ENCODE measurements at regions not wholly inside any gene's neighbourhood (a gene's known extent, or its start where the extent isn't known, plus 50 kb on each side); places are given as distances from the start of the nearest gene placed in this dataset.
"Not testable (repeated sequence)": the region's sequence is repeated elsewhere in the genome, so short reads cannot be mapped to it uniquely, and the experiment has no call there.

- DNase-seq (ENCODE audit: low read depth in 2 of 2): not testable (repeated sequence)
Observed at GRCh38 chr11:67877316-67877715, 126.6 kb downstream of the UNC93B1 start.

DNA sequence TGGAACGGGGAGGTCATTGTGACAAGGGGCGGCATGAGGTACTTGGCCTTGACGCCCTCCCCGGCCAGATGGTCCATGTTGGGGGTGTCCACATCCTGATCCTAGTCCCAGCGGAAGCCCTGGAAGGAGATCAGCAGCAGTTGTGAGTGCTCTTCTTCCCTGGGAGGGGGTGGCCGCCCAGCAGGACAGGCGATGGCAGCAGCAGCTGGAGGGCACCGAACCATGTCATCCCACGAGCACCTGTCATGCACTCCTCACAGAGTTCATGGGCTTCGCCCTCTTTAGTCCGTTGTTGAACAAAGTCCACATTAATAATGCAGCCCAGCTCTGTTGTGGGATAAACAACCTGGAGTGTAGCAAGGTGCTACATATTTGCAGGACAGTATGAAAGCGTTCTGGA is 130.7 kb downstream of the UNC93B1 start:
- not testable (repeated sequence) for DNase-seq (ENCODE audit: low read depth in 2 of 2)

DNA sequence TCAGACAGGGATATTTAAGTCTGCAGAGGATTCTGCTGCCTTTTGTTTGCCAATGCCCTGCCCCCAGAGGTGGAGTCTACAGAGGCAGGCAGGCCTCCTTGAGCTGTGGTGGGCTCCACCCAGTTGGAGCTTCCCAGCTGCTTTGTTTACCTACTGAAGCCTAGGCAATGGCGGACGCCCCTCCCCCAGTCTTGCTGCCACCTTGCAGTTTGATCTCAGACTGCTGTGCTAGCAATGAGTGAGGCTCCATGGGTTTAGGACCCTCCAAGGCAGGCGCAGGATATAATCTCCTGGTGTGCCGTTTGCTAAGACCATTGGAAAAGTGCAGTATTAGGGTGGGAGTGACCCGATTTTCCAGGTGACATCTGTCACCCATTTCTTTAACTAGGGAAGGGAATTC is 132.7 kb downstream of the UNC93B1 start:
- DNase-seq (ENCODE audit: low read depth in 2 of 2): not testable (repeated sequence)

DNA sequence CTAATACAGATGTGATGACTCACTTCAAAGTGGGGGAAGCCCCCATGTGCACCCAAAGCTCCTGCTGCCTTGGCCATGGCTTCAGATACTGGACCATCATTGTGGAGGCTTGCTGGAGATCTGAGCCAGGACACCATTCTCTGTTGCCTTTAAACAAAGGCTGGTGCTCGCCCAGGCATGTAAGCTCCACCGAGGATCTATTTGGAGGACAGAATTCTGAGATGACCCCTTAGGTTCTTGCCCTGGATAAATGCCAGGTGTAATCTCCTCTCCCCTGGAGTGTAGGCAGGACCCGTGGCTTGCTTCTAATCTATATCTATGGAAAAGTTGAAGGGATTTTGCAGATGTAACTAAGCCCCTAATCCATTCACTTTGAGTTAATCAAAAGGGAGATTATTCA is 141.0 kb downstream of the UNC93B1 start:
- DNase-seq (ENCODE audit: low read depth in 2 of 2): not testable (repeated sequence)

- peak; percentile 1 to 35 for DNase-seq (ENCODE audit: low read depth in 2 of 2)
Observed at GRCh38 chr11:67859513-67860161, 144.3 kb downstream of the UNC93B1 start.

DNA sequence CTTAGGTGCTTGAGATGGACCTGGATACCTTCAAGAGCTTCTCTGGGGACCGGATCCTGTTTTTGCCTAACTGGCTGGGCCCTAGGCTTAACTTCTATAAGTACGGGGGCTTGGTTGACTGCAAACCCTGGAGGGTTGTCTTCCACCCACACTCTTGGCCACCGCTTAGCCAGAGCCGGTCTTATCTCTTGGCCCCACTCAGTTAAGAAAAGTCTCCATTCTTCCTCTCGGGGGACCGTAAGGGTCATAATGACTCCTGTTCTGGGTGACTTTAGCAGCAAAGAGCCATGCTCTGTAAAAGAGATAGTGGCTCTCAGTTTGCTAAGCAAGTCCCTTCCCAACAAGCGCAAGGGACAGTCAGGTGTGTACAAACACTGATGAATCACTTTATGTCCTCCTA is 153.2 kb downstream of the UNC93B1 start:
- not testable (repeated sequence) for DNase-seq (ENCODE audit: low read depth in 2 of 2)

- DNase-seq (ENCODE audit: low read depth in 2 of 2): not testable (repeated sequence)
Observed at GRCh38 chr11:67849766-67850165, 154.1 kb downstream of the UNC93B1 start.

DNA sequence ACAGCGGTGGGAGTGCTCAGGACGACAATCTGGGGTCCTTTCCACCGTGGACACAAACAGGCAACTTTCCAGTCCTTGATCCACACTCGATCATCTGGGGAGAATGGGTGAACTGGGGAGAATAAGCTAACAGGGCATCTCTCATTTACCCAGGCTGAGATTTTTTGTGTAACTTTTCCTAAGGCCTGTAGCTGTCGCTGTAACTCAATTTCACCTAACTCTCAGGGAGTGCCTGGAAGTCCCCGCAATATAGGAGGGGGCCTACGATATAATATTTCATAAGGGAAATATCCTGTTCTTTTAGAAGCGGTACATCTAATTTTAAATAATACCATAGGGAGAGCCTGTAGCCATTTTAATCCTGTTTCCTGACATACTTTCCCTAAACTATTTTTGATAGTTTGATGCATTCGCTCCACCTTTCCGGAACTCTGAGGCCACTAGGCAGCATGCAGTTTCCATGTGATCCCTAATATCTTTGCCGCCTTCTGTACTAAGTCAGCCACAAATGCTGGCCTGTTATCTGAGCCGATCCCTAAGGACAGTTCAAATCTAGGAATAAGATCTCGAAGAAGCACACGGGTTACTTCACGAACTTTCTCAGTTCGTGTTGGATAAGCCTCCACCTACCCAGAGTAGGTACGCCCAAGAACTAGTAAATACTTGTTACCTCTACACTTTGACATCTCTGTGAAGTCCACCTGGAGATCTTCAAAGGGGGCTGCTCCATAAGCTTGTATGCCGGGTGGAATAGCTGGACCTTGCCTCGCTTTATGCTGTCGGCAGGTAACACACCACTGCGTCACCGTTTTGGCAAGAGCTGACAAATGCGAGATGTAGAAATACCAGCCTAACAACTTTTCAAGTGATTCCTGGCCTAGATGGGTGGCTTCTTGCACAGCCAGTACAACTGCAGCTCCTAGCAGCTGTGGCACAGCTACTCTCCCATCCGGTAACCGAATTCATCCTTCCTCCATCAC is 155.7 kb downstream of the UNC93B1 start:
- not testable (repeated sequence) for DNase-seq (ENCODE audit: low read depth in 2 of 2)

DNA sequence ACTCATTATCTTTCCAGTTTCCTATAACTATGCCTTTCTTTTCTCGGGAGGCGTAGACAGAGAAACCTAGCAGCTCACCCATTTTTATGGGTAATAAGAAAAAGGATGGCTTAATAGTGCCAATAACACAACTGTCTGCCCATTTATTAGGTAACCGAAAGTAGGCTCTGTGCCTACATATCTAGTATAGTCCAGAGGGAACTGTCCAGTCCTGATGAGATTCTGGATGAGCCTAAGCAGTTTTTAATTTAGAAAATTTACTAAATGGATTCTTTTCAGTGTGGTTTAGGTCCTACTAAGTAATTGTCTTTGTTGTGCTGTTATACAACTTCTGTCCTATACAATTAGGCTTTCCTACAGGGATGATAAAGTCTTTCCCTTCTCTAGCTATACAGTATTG is 157.6 kb downstream of the UNC93B1 start:
- not testable (repeated sequence) for DNase-seq (ENCODE audit: low read depth in 2 of 2)

DNA sequence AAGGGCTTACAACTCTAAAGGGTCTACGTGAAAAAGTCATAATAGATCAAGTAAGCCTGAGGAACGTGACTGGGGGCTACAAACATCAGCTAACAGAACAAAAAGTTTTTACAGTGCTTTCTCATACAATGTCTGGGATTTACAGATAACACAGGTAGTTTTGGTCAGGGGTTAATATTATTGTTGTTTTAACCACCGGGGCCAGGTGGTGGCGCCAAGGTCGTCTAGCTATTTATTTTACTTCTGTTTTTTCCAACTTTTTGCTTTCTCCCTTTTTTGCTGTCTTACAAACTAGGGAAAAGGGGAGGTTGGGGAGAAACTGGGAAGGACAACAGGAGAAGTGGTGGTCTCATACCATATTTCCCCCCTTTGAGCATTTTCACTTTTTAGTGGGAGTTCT is 158.6 kb downstream of the UNC93B1 start:
- not testable (repeated sequence) for DNase-seq (ENCODE audit: low read depth in 2 of 2)

DNA sequence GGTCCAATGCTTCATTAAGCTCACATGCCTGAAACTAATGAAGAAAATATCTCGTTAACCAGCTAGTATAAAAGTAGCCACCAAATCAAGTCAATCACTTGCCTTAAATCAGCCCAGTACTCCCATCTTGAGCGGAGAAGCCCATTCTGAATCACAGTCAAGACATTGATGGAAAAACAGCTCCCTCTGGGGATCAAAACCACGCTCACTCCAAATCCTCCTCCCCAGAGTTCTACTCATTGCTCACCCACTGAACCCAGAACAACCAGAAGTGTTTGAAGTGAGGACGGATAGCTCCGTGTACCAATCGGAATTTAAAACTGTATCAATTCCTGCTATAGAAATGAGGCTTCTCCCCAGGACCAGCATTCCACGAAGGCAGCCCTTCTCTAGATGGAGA is 163.3 kb downstream of the UNC93B1 start:
- not testable (repeated sequence) for DNase-seq (ENCODE audit: low read depth in 2 of 2)

GRCh38 chr11:67830152-67830551 is 155.7 kb upstream of the ALDH3B2 start:
- DNase-seq (ENCODE audit: low read depth in 2 of 2): not testable (repeated sequence)

GRCh38 chr11:67826951-67827296 is 152.5 kb upstream of the ALDH3B2 start:
- DNase-seq (ENCODE audit: low read depth in 2 of 2): not testable (repeated sequence)

GRCh38 chr11:67826028-67826950 is 151.9 kb upstream of the ALDH3B2 start:
- not testable (repeated sequence) for DNase-seq (ENCODE audit: low read depth in 2 of 2)

DNA sequence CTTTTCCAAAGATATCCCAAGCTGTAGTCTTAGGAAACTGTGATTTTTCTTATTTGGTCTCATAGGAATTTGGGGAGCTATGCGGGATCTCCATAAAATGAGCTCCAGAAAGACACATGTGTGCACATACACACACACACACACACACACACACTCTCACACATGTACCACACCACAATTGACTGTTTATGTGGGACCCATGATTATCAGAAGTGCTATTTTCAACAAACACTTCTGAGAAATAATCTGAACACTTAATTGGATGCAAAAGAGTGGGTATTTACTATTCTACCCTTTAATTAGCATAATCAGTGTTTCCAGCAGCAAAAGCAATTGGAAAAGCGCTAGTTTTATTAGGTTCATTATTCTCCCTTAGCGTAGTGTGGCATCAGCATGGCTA is 150.4 kb upstream of the ALDH3B2 start:
- not testable (repeated sequence) for DNase-seq (ENCODE audit: low read depth in 2 of 2)

DNA sequence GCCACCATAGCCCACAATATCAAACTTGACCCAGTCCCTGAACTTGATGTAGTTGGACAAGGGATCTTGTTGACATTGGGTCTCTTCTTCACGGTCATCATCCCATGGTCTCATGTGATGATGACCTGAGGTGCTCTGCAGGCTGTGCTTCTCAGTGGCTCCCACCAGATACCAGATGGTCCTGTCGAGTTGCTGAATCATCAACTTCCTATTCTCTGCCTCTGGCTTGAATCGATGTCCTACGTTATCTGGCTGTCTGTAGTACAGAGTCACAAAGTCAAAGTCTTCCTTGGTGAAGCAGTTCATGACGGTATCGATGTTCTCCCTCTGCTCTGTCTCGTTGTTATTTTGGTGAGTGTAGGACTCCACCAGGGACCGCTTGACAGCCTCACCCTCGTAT is 145.7 kb upstream of the ALDH3B2 start:
- no peak for DNase-seq (ENCODE audit: low read depth in 2 of 2)

DNA sequence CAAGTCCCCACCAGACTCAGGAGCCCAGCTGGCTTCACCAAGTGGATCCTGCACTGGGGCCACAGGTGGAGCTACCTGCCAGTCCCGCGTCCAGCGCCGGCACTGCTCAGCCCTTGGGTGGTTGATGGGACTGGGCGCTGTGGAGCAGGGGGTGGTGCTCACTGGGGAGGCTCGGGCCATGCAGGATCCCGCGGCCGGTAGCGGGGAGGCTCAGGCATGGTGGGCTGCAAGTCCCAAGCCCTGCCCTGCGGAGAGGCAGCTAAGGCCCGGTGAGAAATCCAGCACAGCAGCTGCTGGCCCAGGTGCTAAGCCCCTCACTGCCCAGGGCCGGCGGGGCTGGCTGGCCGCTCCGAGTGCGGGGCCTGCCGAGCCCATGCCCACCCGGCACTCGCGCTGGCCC is 143.1 kb upstream of the ALDH3B2 start:
- not testable (repeated sequence) for DNase-seq (ENCODE audit: low read depth in 2 of 2)

- not testable (repeated sequence) for DNase-seq (ENCODE audit: low read depth in 2 of 2)
Observed at GRCh38 chr11:67809301-67809700, 134.9 kb upstream of the ALDH3B2 start.

GRCh38 chr11:67807896-67808295 is 133.5 kb upstream of the ALDH3B2 start:
- DNase-seq (ENCODE audit: low read depth in 2 of 2): not testable (repeated sequence)

- not testable (repeated sequence) for DNase-seq (ENCODE audit: low read depth in 2 of 2)
Observed at GRCh38 chr11:67806728-67807235, 132.4 kb upstream of the ALDH3B2 start.

GRCh38 chr11:67806183-67806582 is 131.8 kb upstream of the ALDH3B2 start:
- DNase-seq (ENCODE audit: low read depth in 2 of 2): not testable (repeated sequence)

Measured in stimulated activated CD8-positive, alpha-beta memory T cell treated with anti-CD3 and anti-CD28 coated beads, Interleukin-7, amount 100 ng/mL, for 1 hour (primary cell).